Midbrain (tissue), 1 donor: ENCODE measurements at regions not wholly inside any gene's neighbourhood (a gene's known extent, or its start where the extent isn't known, plus 50 kb on each side); places are given as distances from the start of the nearest gene placed in this dataset.
"Not testable (repeated sequence)": the region's sequence is repeated elsewhere in the genome, so short reads cannot be mapped to it uniquely, and the experiment has no call there.

Source experiments
- DNase-seq: peaks from one replicate; lab custom pipeline; 2025; lab: John Stamatoyannopoulos, UW

GRCh38 chr2:160803881-160804280 is 310.3 kb upstream of the RBMS1 start:
- no peak for DNase-seq

- DNase-seq: no peak
Measured at GRCh38 chr2:160810406-160810805, 316.8 kb upstream of the RBMS1 start.

- no peak for DNase-seq
Measured at GRCh38 chr2:160812830-160813505, 319.4 kb upstream of the RBMS1 start.

GRCh38 chr2:160813506-160813858 is 319.9 kb upstream of the RBMS1 start:
- no peak for DNase-seq

- DNase-seq: no peak
Measured at GRCh38 chr2:160816916-160817499, 323.4 kb upstream of the RBMS1 start.

- no peak for DNase-seq
Measured at GRCh38 chr2:160820691-160821090, 327.1 kb upstream of the RBMS1 start.

- no peak for DNase-seq
Measured at GRCh38 chr2:160822006-160822405, 328.4 kb upstream of the RBMS1 start.

GRCh38 chr2:160825433-160825832 is 331.8 kb upstream of the RBMS1 start:
- no peak for DNase-seq

GRCh38 chr2:160826496-160826895 is 332.9 kb upstream of the RBMS1 start:
- no peak for DNase-seq

GRCh38 chr2:160828076-160828475 is 332.2 kb upstream of the TANK start:
- DNase-seq: no peak

GRCh38 chr2:160832381-160832780 is 327.8 kb upstream of the TANK start:
- DNase-seq: not testable (repeated sequence)

- DNase-seq: no peak
Measured at GRCh38 chr2:160835166-160835565, 325.1 kb upstream of the TANK start.

- no peak for DNase-seq
Measured at GRCh38 chr2:160836755-160837154, 323.5 kb upstream of the TANK start.

GRCh38 chr2:160837416-160837815 is 322.8 kb upstream of the TANK start:
- no peak for DNase-seq

GRCh38 chr2:160838147-160838546 is 322.1 kb upstream of the TANK start:
- no peak for DNase-seq

GRCh38 chr2:160838691-160839090 is 321.5 kb upstream of the TANK start:
- DNase-seq: no peak

- DNase-seq: no peak
Measured at GRCh38 chr2:160842286-160842685, 317.9 kb upstream of the TANK start.

- DNase-seq: no peak
Measured at GRCh38 chr2:160859096-160859495, 301.1 kb upstream of the TANK start.

GRCh38 chr2:160862226-160862625 is 298.0 kb upstream of the TANK start:
- DNase-seq: no peak

- DNase-seq: no peak
Measured at GRCh38 chr2:160868891-160869290, 291.3 kb upstream of the TANK start.

GRCh38 chr2:160869411-160869810 is 290.8 kb upstream of the TANK start:
- no peak for DNase-seq

GRCh38 chr2:160870729-160871465 is 289.3 kb upstream of the TANK start:
- DNase-seq: no peak

- no peak for DNase-seq
Measured at GRCh38 chr2:160871953-160872352, 288.3 kb upstream of the TANK start.
